ENCODE measurements at regions not wholly inside any gene's neighbourhood (a gene's known extent, or its start where the extent isn't known, plus 50 kb on each side); places are given as distances from the start of the nearest gene placed in this dataset.

- Mint-ChIP-seq H3K4me3 (ENCODE audit: unreplicated experiment) (no peak overlapping the region), H3K27ac (ENCODE audit: unreplicated experiment) (no peak overlapping the region), H3K9me3 (ENCODE audit: unreplicated experiment) (peaks cover 7% of the 10 kb centered on the region), H3K36me3 (ENCODE audit: unreplicated experiment) (peaks cover 12% of the 10 kb centered on the region), H3K4me1 (ENCODE audit: unreplicated experiment) (peaks cover 17% of the 10 kb centered on the region), H3K27me3 (ENCODE audit: unreplicated experiment) (no peaks in the 10 kb centered on the region)
- TF ChIP-seq CTCF (IDR thresholded peaks at IDR 0.05), result no peak
- no peak for DNase-seq (ENCODE audit: extremely low spot score, unreplicated experiment)
Observed at GRCh38 chr12:46671102-46671501, 154.7 kb downstream of the SLC38A4 start.

GRCh38 chr12:46670636-46671035 is 155.2 kb downstream of the SLC38A4 start:
- Mint-ChIP-seq H3K36me3 (ENCODE audit: unreplicated experiment) (peaks cover 12% of the 10 kb centered on the region), H3K27ac (ENCODE audit: unreplicated experiment) (no peak overlapping the region), H3K4me3 (ENCODE audit: unreplicated experiment) (no peak overlapping the region), H3K4me1 (ENCODE audit: unreplicated experiment) (peaks cover 20% of the 10 kb centered on the region), H3K9me3 (ENCODE audit: unreplicated experiment) (peaks cover 7% of the 10 kb centered on the region), H3K27me3 (ENCODE audit: unreplicated experiment) (no peaks in the 10 kb centered on the region)
- TF ChIP-seq CTCF (IDR thresholded peaks at IDR 0.05), result no peak
- DNase-seq (ENCODE audit: extremely low spot score, unreplicated experiment), result no peak

GRCh38 chr12:46669720-46670119 is 156.1 kb downstream of the SLC38A4 start:
- no peak for TF ChIP-seq CTCF (IDR thresholded peaks at IDR 0.05)
- Mint-ChIP-seq H3K27ac (ENCODE audit: unreplicated experiment) (no peak overlapping the region), H3K36me3 (ENCODE audit: unreplicated experiment) (peaks cover 12% of the 10 kb centered on the region), H3K4me1 (ENCODE audit: unreplicated experiment) (peaks cover 25% of the 10 kb centered on the region), H3K9me3 (ENCODE audit: unreplicated experiment) (peaks cover 7% of the 10 kb centered on the region), H3K4me3 (ENCODE audit: unreplicated experiment) (no peak overlapping the region), H3K27me3 (ENCODE audit: unreplicated experiment) (no peaks in the 10 kb centered on the region)
- no peak for DNase-seq (ENCODE audit: extremely low spot score, unreplicated experiment)

GRCh38 chr12:46667551-46667950 is 158.2 kb downstream of the SLC38A4 start:
- DNase-seq (ENCODE audit: extremely low spot score, unreplicated experiment), result no peak
- Mint-ChIP-seq H3K27me3 (ENCODE audit: unreplicated experiment) (no peaks in the 10 kb centered on the region), H3K27ac (ENCODE audit: unreplicated experiment) (no peak overlapping the region)

GRCh38 chr12:46664761-46665287 is 161.0 kb downstream of the SLC38A4 start:
- no peaks in the 10 kb centered on the region for H3K36me3 Mint-ChIP-seq (ENCODE audit: unreplicated experiment)
- no peaks in the 10 kb centered on the region for H3K27me3 Mint-ChIP-seq (ENCODE audit: unreplicated experiment)
- peak overlapping the region; percentile 74 for H3K27ac Mint-ChIP-seq (ENCODE audit: unreplicated experiment)
- no peaks in the 10 kb centered on the region for H3K9me3 Mint-ChIP-seq (ENCODE audit: unreplicated experiment)
- H3K4me1 Mint-ChIP-seq (ENCODE audit: unreplicated experiment), result peaks cover 55% of the 10 kb centered on the region
- no peak for TF ChIP-seq CTCF (IDR thresholded peaks at IDR 0.05)
- no peak overlapping the region for H3K4me3 Mint-ChIP-seq (ENCODE audit: unreplicated experiment)
- no peak for DNase-seq (ENCODE audit: extremely low spot score, unreplicated experiment)

More at GRCh38 chr12:46667551-46667950, 158.2 kb downstream of the SLC38A4 start:
- Mint-ChIP-seq H3K4me1 (ENCODE audit: unreplicated experiment) (peaks cover 33% of the 10 kb centered on the region), H3K36me3 (ENCODE audit: unreplicated experiment) (peaks cover 9% of the 10 kb centered on the region), H3K9me3 (ENCODE audit: unreplicated experiment) (peaks cover 4% of the 10 kb centered on the region), H3K4me3 (ENCODE audit: unreplicated experiment) (no peak overlapping the region)
- TF ChIP-seq CTCF (IDR thresholded peaks at IDR 0.05), result no peak
